HCT116 (cell line): ENCODE measurements at regions not wholly inside any gene's neighbourhood (a gene's known extent, or its start where the extent isn't known, plus 50 kb on each side); places are given as distances from the start of the nearest gene placed in this dataset.

Experiments used
- ATAC-seq: fragments of 200-7000 bp; cut with Tn5 transposase; 2 replicates; pipeline ENCODE4 v1.9.1; 2020; ENCODE audit warnings: mild to moderate bottlenecking, moderate library complexity
- BruUV-seq: library from RNA; stranded (reverse); fragments of 400-500 nt; replicated peaks from 2 replicates; lab custom pipeline; 2021; lab: Mats Ljungman, UMichigan
- CTCF ChIA-PET: fragments of 300-600 bp; sonication (Branson Sonifier 250); formaldehyde crosslinking; loops from one replicate; lab custom pipeline; 2021; ENCODE audit warnings: antibody characterized with exemption; lab: Charles Lee
- POLR2A ChIA-PET: fragments of 300-600, 350-600 bp; sonication (Branson Sonifier 250); formaldehyde crosslinking; loops from one replicate; lab custom pipeline; 2021; ENCODE audit warnings: antibody characterized with exemption; lab: Charles Lee
- RAD21 ChIA-PET, 2 experiments: fragments of 300-600 bp; sonication (Branson Sonifier 250); formaldehyde crosslinking; loops; one replicate each; lab custom pipeline; 2023; ENCODE audit warnings: low total read pairs in 2 of 2; ENCODE audit not compliant: uncharacterized antibody in 2 of 2, unreplicated experiment in 2 of 2, low non-redundant PET in 1 of 2; lab: Charles Lee
- DNase-seq: peaks from one replicate; pipeline ENCODE4 v3.0.0-alpha.2; 2010; ENCODE audit warnings: low read depth, low spot score
- H2AFZ ChIP-seq: fragments of 200-600 bp; shearing (Covaris generic), sonication (generic); 2 replicates; pipeline ENCODE4 v1.6.1; 2017; ENCODE audit warnings: low read depth, mixed run types, mixed read lengths, antibody characterized with exemption, low read length; ENCODE audit not compliant: poor library complexity, severe bottlenecking
- H3K27ac ChIP-seq: 2 replicates; pipeline ENCODE4 v1.5.1; 2012; ENCODE audit warnings: low read depth, low read length
- H3K27me3 ChIP-seq: fragments of 200-600 bp; sonication (generic); 2 replicates; pipeline ENCODE4 v1.6.1; 2016; ENCODE audit warnings: mixed run types, low read length, mixed read lengths; ENCODE audit not compliant: insufficient read depth
- H3K36me3 ChIP-seq, 2 experiments: fragments of 200-500 bp in 1 of 2; fragments of 200-600 bp in 1 of 2; sonication (Bioruptor generic) in 1 of 2; sonication (generic) in 1 of 2; 2 replicates each; pipeline versions ENCODE4 v1.5.1 to v1.6.1; 2014 to 2016; ENCODE audit warnings: low read length in 2 of 2, inconsistent platforms in 1 of 2, mixed read lengths in 1 of 2, mixed run types in 1 of 2; ENCODE audit not compliant: insufficient read depth in 2 of 2, control insufficient read depth in 1 of 2
- H3K4me1 ChIP-seq, 2 experiments: fragments of 200-600 bp in 1 of 2; sonication (generic) in 1 of 2; 2 replicates each; pipeline versions ENCODE4 v1.5.1 to v1.6.1; 2012 to 2017; ENCODE audit warnings: low read length in 2 of 2, inconsistent platforms in 1 of 2, mild to moderate bottlenecking in 1 of 2, mixed read lengths in 1 of 2, mixed run types in 1 of 2, moderate library complexity in 1 of 2; ENCODE audit not compliant: insufficient read depth in 2 of 2, control insufficient read depth in 1 of 2
- H3K4me2 ChIP-seq: fragments of 200-600 bp; sonication (generic); 2 replicates; pipeline ENCODE4 v1.6.1; 2017; ENCODE audit warnings: mixed run types, low read length, mixed read lengths
- H3K4me3 ChIP-seq, 2 experiments: fragments of 200-600 bp in 1 of 2; sonication (generic) in 1 of 2; replicated peaks in 1 of 2; 2 replicates each; pipeline ENCODE4 v1.5.1; 2011 to 2016; ENCODE audit warnings: low read length in 2 of 2, control low read depth in 1 of 2, low read depth in 1 of 2, mild to moderate bottlenecking in 1 of 2, mixed read lengths in 1 of 2, mixed run types in 1 of 2
- H3K79me2 ChIP-seq: fragments of 200-600 bp; sonication (generic); 2 replicates; pipeline ENCODE4 v1.6.1; 2017; ENCODE audit warnings: mild to moderate bottlenecking, mixed run types, low read length, moderate library complexity, mixed read lengths; ENCODE audit not compliant: insufficient read depth
- H3K9ac ChIP-seq: fragments of 200-600 bp; sonication (generic); 2 replicates; pipeline ENCODE4 v1.6.1; 2016; ENCODE audit warnings: low read length, mixed read lengths
- H3K9me2 ChIP-seq: fragments of 200-600 bp; sonication (generic), shearing (Covaris generic); 2 replicates; pipeline ENCODE4 v1.6.1; 2017; ENCODE audit warnings: mixed run types, mild to moderate bottlenecking, moderate library complexity; ENCODE audit not compliant: insufficient read depth
- H3K9me3 ChIP-seq, 2 experiments: fragments of 200-500 bp in 1 of 2; fragments of 200-600 bp in 1 of 2; sonication (Bioruptor generic) in 1 of 2; sonication (generic) in 1 of 2; 2 replicates each; pipeline ENCODE4 v1.6.1; 2014 to 2017; ENCODE audit warnings: low read length in 2 of 2, mixed read lengths in 2 of 2, inconsistent platforms in 1 of 2, low read depth in 1 of 2, mild to moderate bottlenecking in 1 of 2, mixed run types in 1 of 2, moderate library complexity in 1 of 2; ENCODE audit not compliant: control insufficient read depth in 1 of 2, insufficient read depth in 1 of 2
- H4K20me1 ChIP-seq: fragments of 200-600 bp; sonication (generic), shearing (Covaris generic); 2 replicates; pipeline ENCODE4 v1.6.1; 2017; ENCODE audit warnings: mixed run types, mild to moderate bottlenecking, moderate library complexity; ENCODE audit not compliant: insufficient read depth
- CBX3 ChIP-seq: IDR thresholded peaks from 2 replicates; pipeline ENCODE4 v1.6.1; 2012; ENCODE audit warnings: low read depth
- CEBPB ChIP-seq: IDR thresholded peaks from 2 replicates; pipeline ENCODE4 v1.6.1; 2012; ENCODE audit warnings: low read depth
- EGR1 ChIP-seq: IDR thresholded peaks from 2 replicates; pipeline ENCODE4 v1.6.1; 2012; ENCODE audit warnings: low read depth
- ELF1 ChIP-seq: IDR thresholded peaks from 2 replicates; pipeline ENCODE4 v1.6.1; 2012; ENCODE audit warnings: low read depth, borderline replicate concordance
- EZH2 ChIP-seq: fragments of 200-600 bp; sonication (generic); IDR thresholded peaks from 2 replicates; pipeline ENCODE4 v1.6.1; 2017; ENCODE audit warnings: antibody characterized with exemption, mixed run types
- EZH2phosphoT487 ChIP-seq: fragments of 200-600 bp; IDR thresholded peaks from 2 replicates; pipeline ENCODE4 v1.6.1; 2018; ENCODE audit warnings: antibody characterized with exemption, borderline replicate concordance
- FOSL1 ChIP-seq: IDR thresholded peaks from 2 replicates; pipeline ENCODE4 v1.6.1; 2012; ENCODE audit warnings: low read depth
- JUND ChIP-seq: IDR thresholded peaks from 2 replicates; pipeline ENCODE4 v1.6.1; 2012
- POLR2A ChIP-seq: IDR thresholded peaks from 2 replicates; pipeline ENCODE4 v1.7.0; 2011; ENCODE audit warnings: borderline replicate concordance; ENCODE audit not compliant: insufficient read depth, insufficient read length; ENCODE audit errors: extremely low read depth
- RAD21 ChIP-seq: IDR thresholded peaks from 2 replicates; pipeline ENCODE4 v1.6.1; 2012; ENCODE audit warnings: low read depth, mild to moderate bottlenecking
- SIN3A ChIP-seq: IDR thresholded peaks from 2 replicates; pipeline ENCODE4 v1.6.1; 2012; ENCODE audit warnings: low read depth
- SP1 ChIP-seq: IDR thresholded peaks from 2 replicates; pipeline ENCODE4 v1.6.1; 2012; ENCODE audit warnings: low read depth
- TCF7L2 ChIP-seq: IDR thresholded peaks from 2 replicates; pipeline ENCODE4 v1.7.0; 2011; ENCODE audit warnings: borderline replicate concordance, inconsistent platforms; ENCODE audit not compliant: insufficient read depth, insufficient read length; ENCODE audit errors: extremely low read depth
- YY1 ChIP-seq: IDR thresholded peaks from 2 replicates; pipeline ENCODE4 v1.6.1; 2011; ENCODE audit warnings: low read length, low read depth, moderate library complexity, mild to moderate bottlenecking; ENCODE audit not compliant: insufficient replicate concordance; ENCODE audit errors: extremely low read depth
- ZBTB33 ChIP-seq: IDR thresholded peaks from 2 replicates; pipeline ENCODE4 v1.6.1; 2011; ENCODE audit warnings: mild to moderate bottlenecking, low read length, moderate library complexity; ENCODE audit not compliant: insufficient replicate concordance; ENCODE audit errors: extremely low read depth
- ZNF274 ChIP-seq: fragments of 200-500 bp; sonication (Bioruptor generic); IDR thresholded peaks from 2 replicates; pipeline ENCODE4 v1.6.1; 2014; ENCODE audit warnings: mild to moderate bottlenecking, low read depth, low read length, inconsistent platforms
- intact Hi-C: fragments of 100-400 bp; cut with micrococcal nuclease; formaldehyde crosslinking; loops from 2 replicates; pipeline ENCODE4 v1.10.0; 2022
- TF ChIP-seq, protein P1 (sequence below), 3 experiments: fragments of 200-600 bp in 1 of 3; sonication (generic) in 1 of 3; IDR thresholded peaks in 2 of 3; conservative IDR thresholded peaks in 1 of 3; 2 replicates each; pipeline ENCODE4 v1.5.1; 2012 to 2017; ENCODE audit warnings: low read depth in 2 of 3, low read length in 2 of 3, antibody characterized with exemption in 1 of 3, borderline replicate concordance in 1 of 3, control low read depth in 1 of 3, mild to moderate bottlenecking in 1 of 3, mixed read lengths in 1 of 3, mixed run types in 1 of 3, moderate library complexity in 1 of 3; ENCODE audit not compliant: insufficient read depth in 1 of 3
- TF ChIP-seq, protein P2 (sequence below): IDR thresholded peaks from 2 replicates; pipeline ENCODE4 v1.6.1; 2012
- TF ChIP-seq, protein P3 (sequence below): IDR thresholded peaks from 2 replicates; pipeline ENCODE4 v1.6.1; 2012

DNA sequence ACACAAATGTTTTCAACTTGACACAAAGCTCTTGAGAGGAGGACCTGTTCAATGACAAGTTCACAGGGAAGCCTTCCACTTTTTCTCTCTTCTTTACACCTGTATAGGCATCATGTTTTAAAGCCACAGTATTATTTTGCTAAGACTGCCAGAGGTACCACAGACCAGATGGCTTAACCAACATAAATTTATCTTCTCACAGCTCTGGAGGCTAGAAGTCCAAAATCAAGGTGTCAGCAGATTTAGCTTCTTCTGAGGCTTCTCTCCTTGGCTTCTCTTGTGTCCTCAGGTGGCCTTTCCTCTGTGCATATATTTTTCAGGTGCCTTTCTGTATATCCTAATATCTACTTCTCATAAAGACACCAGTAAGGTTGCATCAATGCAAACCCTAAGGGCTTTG lies 435.2 kb upstream of the GBE1 start (continued):
- TF ChIP-seq, protein P1, sequence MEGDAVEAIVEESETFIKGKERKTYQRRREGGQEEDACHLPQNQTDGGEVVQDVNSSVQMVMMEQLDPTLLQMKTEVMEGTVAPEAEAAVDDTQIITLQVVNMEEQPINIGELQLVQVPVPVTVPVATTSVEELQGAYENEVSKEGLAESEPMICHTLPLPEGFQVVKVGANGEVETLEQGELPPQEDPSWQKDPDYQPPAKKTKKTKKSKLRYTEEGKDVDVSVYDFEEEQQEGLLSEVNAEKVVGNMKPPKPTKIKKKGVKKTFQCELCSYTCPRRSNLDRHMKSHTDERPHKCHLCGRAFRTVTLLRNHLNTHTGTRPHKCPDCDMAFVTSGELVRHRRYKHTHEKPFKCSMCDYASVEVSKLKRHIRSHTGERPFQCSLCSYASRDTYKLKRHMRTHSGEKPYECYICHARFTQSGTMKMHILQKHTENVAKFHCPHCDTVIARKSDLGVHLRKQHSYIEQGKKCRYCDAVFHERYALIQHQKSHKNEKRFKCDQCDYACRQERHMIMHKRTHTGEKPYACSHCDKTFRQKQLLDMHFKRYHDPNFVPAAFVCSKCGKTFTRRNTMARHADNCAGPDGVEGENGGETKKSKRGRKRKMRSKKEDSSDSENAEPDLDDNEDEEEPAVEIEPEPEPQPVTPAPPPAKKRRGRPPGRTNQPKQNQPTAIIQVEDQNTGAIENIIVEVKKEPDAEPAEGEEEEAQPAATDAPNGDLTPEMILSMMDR (IDR thresholded peaks at IDR 0.05 in 2 of 3, conservative IDR thresholded peaks at IDR 0.05 in 1 of 3; ENCODE audit: borderline replicate concordance in 1 of 3, insufficient read depth in 1 of 3, low read depth in 2 of 3, low read length in 2 of 3), result no peak
- TF ChIP-seq EZH2phosphoT487, result no peak
- TF ChIP-seq ZBTB33, result no peak
- TF ChIP-seq ZNF274, result no peak
- TF ChIP-seq, all 23 proteins: peak for 0

GRCh38 chr3:82194870-82195269 lies 433.4 kb upstream of the GBE1 start:
- DNase-seq (no peak), ATAC-seq (no peak)
- no peak overlapping the region for H3K9ac ChIP-seq
- ChIA-PET RAD21 (no interaction called here), POLR2A (no interaction called here), CTCF (no interaction called here)
- no peak overlapping the region for H2AFZ ChIP-seq
- H3K27ac ChIP-seq, result no peak overlapping the region
- H3K9me2 ChIP-seq, result no peaks in the 10 kb centered on the region
- no peaks in the 10 kb centered on the region for H3K36me3 ChIP-seq
- no peaks in the 10 kb centered on the region for H3K9me3 ChIP-seq
- no peak overlapping the region for H3K4me3 ChIP-seq
- BruUV-seq, result no TSS peak
- no peak overlapping the region for H3K4me2 ChIP-seq
- no peaks in the 10 kb centered on the region for H3K4me1 ChIP-seq
- H3K79me2 ChIP-seq, result no peaks in the 10 kb centered on the region
- no peaks in the 10 kb centered on the region; the same call in 1 of the 2 replicates for H4K20me1 ChIP-seq
- H3K27me3 ChIP-seq, result no peaks in the 10 kb centered on the region
- intact Hi-C loops, result no loop called here
- TF ChIP-seq TCF7L2, result no peak
- TF ChIP-seq CEBPB, result no peak
- TF ChIP-seq, protein P1 (IDR thresholded peaks at IDR 0.05 in 2 of 3, conservative IDR thresholded peaks at IDR 0.05 in 1 of 3; ENCODE audit: borderline replicate concordance in 1 of 3, insufficient read depth in 1 of 3, low read depth in 2 of 3, low read length in 2 of 3), result no peak
- TF ChIP-seq SP1, result no peak
- TF ChIP-seq POLR2A, result no peak
- no peak for TF ChIP-seq EZH2phosphoT487
- TF ChIP-seq, protein P2, sequence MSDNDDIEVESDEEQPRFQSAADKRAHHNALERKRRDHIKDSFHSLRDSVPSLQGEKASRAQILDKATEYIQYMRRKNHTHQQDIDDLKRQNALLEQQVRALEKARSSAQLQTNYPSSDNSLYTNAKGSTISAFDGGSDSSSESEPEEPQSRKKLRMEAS, result no peak
- no peak for TF ChIP-seq CBX3
- TF ChIP-seq EZH2, result no peak
- no peak for TF ChIP-seq SIN3A
- no peak for TF ChIP-seq ELF1
- TF ChIP-seq EGR1, result no peak
- no peak for TF ChIP-seq YY1
- TF ChIP-seq, protein P3, sequence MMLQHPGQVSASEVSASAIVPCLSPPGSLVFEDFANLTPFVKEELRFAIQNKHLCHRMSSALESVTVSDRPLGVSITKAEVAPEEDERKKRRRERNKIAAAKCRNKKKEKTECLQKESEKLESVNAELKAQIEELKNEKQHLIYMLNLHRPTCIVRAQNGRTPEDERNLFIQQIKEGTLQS, result no peak
- TF ChIP-seq FOSL1, result no peak
- no peak for TF ChIP-seq RAD21
- no peak for TF ChIP-seq JUND
